ENCODE measurements at regions not wholly inside any gene's neighbourhood (a gene's known extent, or its start where the extent isn't known, plus 50 kb on each side); places are given as distances from the start of the nearest gene placed in this dataset.

GRCh38 chr4:11605597-11605996 is 176.9 kb upstream of the HS3ST1 start:
- Histone ChIP-seq H3K36me3 (no peaks in the 10 kb centered on the region), H3K4me1 (no peaks in the 10 kb centered on the region), H3K27ac (no peak overlapping the region), H3K4me3 (no peak overlapping the region), H3K27me3 (replicated peaks in 1 of 7) (no peaks in the 10 kb centered on the region), H3K9me3 (no peaks in the 10 kb centered on the region)
- no peak for DNase-seq
- intact Hi-C loops (cut with DNase I; ENCODE audit: low total_unique reads): no loop called here
- TF ChIP-seq CTCF (IDR thresholded peaks at IDR 0.05 in 8 of 11, conservative IDR thresholded peaks at IDR 0.05 in 3 of 11) (no peak), POLR2AphosphoS5 (IDR thresholded peaks at IDR 0.05) (no peak), POLR2A (IDR thresholded peaks at IDR 0.05) (no peak)
- WGBS, 5 donors: 18 to 58% (median 39%) methylated on average over 1 of the region's 1 CpG

- H3K27me3 ChIP-seq (replicated peaks in 1 of 7): no peaks in the 10 kb centered on the region
- TF ChIP-seq POLR2A (IDR thresholded peaks at IDR 0.05): no peak
- no peak for TF ChIP-seq POLR2AphosphoS5 (IDR thresholded peaks at IDR 0.05)
- no peak for TF ChIP-seq CTCF (IDR thresholded peaks at IDR 0.05 in 8 of 11, conservative IDR thresholded peaks at IDR 0.05 in 3 of 11)
- H3K4me3 ChIP-seq: no peak overlapping the region
- no peak overlapping the region for H3K27ac ChIP-seq
- no peaks in the 10 kb centered on the region for H3K9me3 ChIP-seq
- intact Hi-C loops (cut with DNase I; ENCODE audit: low total_unique reads): no loop called here
- WGBS, 5 donors: 89 to 97% (median 92%) methylated on average over 3 of the region's 3 CpGs
- no peak for DNase-seq
- no peaks in the 10 kb centered on the region for H3K36me3 ChIP-seq
- H3K4me1 ChIP-seq: no peaks in the 10 kb centered on the region
These were observed 176.1 kb upstream of the HS3ST1 start for GRCh38 chr4:11604821-11605220.

GRCh38 chr4:11603591-11604194 is 175.0 kb upstream of the HS3ST1 start:
- H3K4me3 ChIP-seq: no peak overlapping the region
- 77 to 87% (median 79%) methylated on average over 6 of the region's 6 CpGs for WGBS, 5 donors
- DNase-seq: no peak
- H3K4me1 ChIP-seq: no peaks in the 10 kb centered on the region
- intact Hi-C loops (cut with DNase I; ENCODE audit: low total_unique reads): no loop called here
- no peaks in the 10 kb centered on the region for H3K36me3 ChIP-seq
- TF ChIP-seq CTCF (IDR thresholded peaks at IDR 0.05 in 8 of 11, conservative IDR thresholded peaks at IDR 0.05 in 3 of 11): no peak
- TF ChIP-seq POLR2A (IDR thresholded peaks at IDR 0.05): no peak
- no peaks in the 10 kb centered on the region for H3K9me3 ChIP-seq
- no peaks in the 10 kb centered on the region for H3K27me3 ChIP-seq (replicated peaks in 1 of 7)
- no peak overlapping the region for H3K27ac ChIP-seq

GRCh38 chr4:11602606-11603340 is 174.1 kb upstream of the HS3ST1 start:
- intact Hi-C loops (cut with DNase I; ENCODE audit: low total_unique reads): no loop called here
- DNase-seq: no peak
- Histone ChIP-seq H3K4me1 (no peaks in the 10 kb centered on the region), H3K27me3 (replicated peaks in 1 of 7) (no peaks in the 10 kb centered on the region), H3K9me3 (no peaks in the 10 kb centered on the region), H3K4me3 (no peak overlapping the region), H3K27ac (no peak overlapping the region), H3K36me3 (no peaks in the 10 kb centered on the region)
- WGBS, 5 donors: 65 to 84% (median 72%) methylated on average over 7 of the region's 7 CpGs
- no peak for TF ChIP-seq POLR2A (IDR thresholded peaks at IDR 0.05)
- no peak for TF ChIP-seq CTCF (IDR thresholded peaks at IDR 0.05 in 8 of 11, conservative IDR thresholded peaks at IDR 0.05 in 3 of 11)
- TF ChIP-seq POLR2AphosphoS5 (IDR thresholded peaks at IDR 0.05): no peak
